ENCODE measurements at regions not wholly inside any gene's neighbourhood (a gene's known extent, or its start where the extent isn't known, plus 50 kb on each side); places are given as distances from the start of the nearest gene placed in this dataset.

DNA sequence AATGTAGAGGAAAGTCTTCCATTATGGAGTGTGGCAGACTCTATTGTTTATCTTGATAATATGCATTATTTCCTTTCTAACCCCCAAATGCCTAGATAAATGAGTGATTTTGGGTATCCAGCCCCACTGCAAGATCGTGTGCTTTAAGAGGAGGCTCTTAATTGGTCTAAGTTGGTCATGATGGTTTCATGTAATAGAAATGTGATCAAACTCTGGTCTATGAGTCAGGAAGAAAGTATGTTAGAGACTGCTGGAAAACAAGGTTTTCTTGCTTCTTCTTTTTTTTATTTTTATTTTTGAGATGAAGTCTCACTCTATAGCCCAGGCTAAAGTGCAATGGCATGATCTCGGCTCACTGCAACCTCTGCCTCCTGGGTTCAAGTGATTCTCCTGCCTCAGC lies 344.5 kb upstream of the TNP1 start:
- Mint-ChIP-seq H3K27me3 (peaks cover 26% of the 10 kb centered on the region), H3K36me3 (no peaks in the 10 kb centered on the region), H3K4me1 (peaks cover 0 to 1% (median 0%) of the 10 kb centered on the region in 3 donors)

GRCh38 chr2:217203086-217203485 lies 343.2 kb upstream of the TNP1 start:
- Mint-ChIP-seq H3K4me3 (no peak overlapping the region), H3K27me3 (peaks cover 20% of the 10 kb centered on the region), H3K36me3 (no peaks in the 10 kb centered on the region), H3K27ac (no peak overlapping the region), H3K9me3 (peaks cover 9 to 23% (median 9%) of the 10 kb centered on the region in 3 donors), H3K4me1 (peaks cover 0 to 1% (median 0%) of the 10 kb centered on the region in 3 donors)

More for the DNA sequence above, 344.5 kb upstream of the TNP1 start:
- Mint-ChIP-seq H3K27ac (no peak overlapping the region), H3K4me3 (no peak overlapping the region), H3K9me3 (peaks cover 9 to 23% (median 11%) of the 10 kb centered on the region in 3 donors)

DNA sequence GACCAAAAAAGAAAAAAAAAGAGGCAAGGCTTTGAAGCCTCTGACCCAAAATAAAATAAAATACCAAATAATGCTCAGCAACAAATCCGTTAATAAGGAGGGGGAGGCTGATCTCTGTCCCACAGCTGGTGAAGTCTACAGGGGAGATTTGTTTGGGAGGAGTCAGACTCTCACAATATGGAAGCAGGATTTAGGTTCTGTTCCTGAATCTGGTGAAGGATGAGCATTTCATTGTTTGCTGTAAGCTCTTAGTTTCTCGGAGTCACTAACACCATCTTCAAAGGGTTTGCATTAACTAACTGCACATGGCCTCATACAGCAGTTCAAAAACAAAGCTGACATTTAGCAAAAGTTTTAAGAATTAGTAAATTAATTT lies 339.4 kb upstream of the TNP1 start:
- Mint-ChIP-seq H3K4me1 (no peaks in the 10 kb centered on the region), H3K4me3 (no peak overlapping the region), H3K9me3 (peaks cover 8 to 31% (median 8%) of the 10 kb centered on the region in 3 donors), H3K36me3 (no peaks in the 10 kb centered on the region), H3K27ac (no peak overlapping the region), H3K27me3 (peaks cover 11% of the 10 kb centered on the region)

DNA sequence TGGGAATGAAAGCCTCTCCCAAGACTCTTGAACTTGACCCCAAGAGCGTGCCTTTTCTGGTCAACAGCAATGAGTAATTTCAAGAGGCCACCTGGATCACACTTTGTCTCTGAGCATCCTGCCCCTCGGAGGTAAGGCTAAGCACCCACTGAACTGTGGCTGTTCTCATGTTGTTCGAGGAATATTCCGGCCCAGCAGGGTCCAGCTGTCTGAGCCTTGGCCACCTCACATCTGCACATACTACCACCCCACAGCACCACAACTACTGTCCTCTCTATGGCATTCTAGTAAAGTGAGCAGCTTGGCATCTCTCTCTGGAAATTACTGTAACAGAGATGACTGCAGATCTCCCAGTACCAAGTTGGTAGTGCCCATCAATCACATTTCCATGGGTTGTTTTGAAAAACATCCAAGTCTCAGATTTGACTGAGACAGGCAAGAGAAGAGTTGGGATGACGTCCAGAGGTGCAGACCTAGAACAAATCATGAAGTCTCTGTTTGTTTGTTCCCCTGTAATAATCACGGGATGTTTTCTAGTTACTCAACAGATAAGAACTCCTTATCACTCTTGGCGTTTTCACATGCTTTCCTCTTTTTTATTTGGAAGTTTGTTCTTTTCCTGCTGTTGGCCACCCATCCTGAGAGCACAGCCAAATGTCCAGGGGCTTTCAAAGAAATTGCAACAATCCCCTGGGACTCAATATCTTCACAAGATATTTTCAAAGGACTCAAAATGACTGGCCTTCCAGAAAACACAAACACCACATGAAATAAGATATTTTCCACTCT lies 336.0 kb upstream of the TNP1 start:
- H3K4me3 Mint-ChIP-seq, result no peak overlapping the region
- H3K4me1 Mint-ChIP-seq, result no peaks in the 10 kb centered on the region
- no peak overlapping the region for H3K27ac Mint-ChIP-seq
- no peaks in the 10 kb centered on the region for H3K36me3 Mint-ChIP-seq
- H3K9me3 Mint-ChIP-seq, result peaks cover 3 to 15% (median 5%) of the 10 kb centered on the region in 3 donors
- H3K27me3 Mint-ChIP-seq, result peaks cover 12% of the 10 kb centered on the region

- Mint-ChIP-seq H3K27me3 (peaks cover 12% of the 10 kb centered on the region), H3K4me3 (no peak overlapping the region), H3K36me3 (no peaks in the 10 kb centered on the region), H3K9me3 (peaks cover 2 to 9% (median 6%) of the 10 kb centered on the region in 3 donors), H3K27ac (no peak overlapping the region), H3K4me1 (no peaks in the 10 kb centered on the region)
Observed at GRCh38 chr2:217195016-217195415, 335.2 kb upstream of the TNP1 start.

- Mint-ChIP-seq H3K4me1 (no peaks in the 10 kb centered on the region), H3K27ac (no peak overlapping the region), H3K27me3 (peaks cover 13% of the 10 kb centered on the region), H3K36me3 (peaks cover 2% of the 10 kb centered on the region), H3K9me3 (peaks cover 2 to 9% (median 6%) of the 10 kb centered on the region in 3 donors), H3K4me3 (peak overlapping the region in 1 of 4 donors; percentile 6)
Observed at GRCh38 chr2:217193431-217194340, 333.8 kb upstream of the TNP1 start.

DNA sequence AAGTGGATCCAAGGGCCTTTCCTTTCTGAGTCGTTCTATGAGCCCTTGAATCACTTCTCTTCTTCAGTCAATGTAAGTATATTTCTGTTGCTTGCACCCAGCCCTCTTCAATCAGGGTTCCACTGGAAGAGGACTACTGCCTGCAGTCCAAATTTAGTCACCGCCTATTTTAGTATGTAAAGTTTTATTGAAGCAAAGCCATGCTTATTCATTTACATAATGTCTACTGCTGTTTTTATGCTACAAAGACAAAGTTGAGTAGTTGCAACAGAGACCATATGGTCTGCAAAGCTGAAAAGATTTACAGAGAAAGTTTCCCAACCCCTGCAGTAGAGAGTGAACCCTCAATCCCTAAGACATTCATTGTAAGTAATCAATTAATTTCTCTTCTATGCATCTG lies 332.5 kb upstream of the TNP1 start:
- Mint-ChIP-seq H3K27me3 (peaks cover 16% of the 10 kb centered on the region), H3K9me3 (peaks cover 2 to 7% (median 6%) of the 10 kb centered on the region in 3 donors), H3K4me3 (no peak overlapping the region), H3K4me1 (no peaks in the 10 kb centered on the region), H3K36me3 (peaks cover 2% of the 10 kb centered on the region), H3K27ac (no peak overlapping the region)

DNA sequence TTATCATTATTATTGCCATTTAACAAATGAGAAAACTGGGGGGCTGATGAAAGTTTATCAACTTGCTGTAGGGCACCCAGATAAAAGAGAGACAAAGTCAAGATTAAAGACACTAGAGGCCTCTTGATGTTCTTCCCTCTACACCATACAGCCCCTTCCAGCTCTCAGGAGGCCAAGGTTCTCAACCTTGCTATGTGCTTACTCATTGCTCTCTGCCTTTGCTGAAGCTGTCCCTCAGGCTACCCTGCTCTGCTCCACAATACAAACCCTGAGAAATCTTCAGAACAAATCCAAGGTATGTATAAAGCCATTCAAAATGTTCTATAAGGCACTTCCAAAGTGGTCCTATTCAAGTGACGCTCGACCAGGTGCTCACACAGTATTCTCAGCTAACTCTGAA lies 329.9 kb upstream of the TNP1 start:
- Mint-ChIP-seq H3K4me1 (no peaks in the 10 kb centered on the region), H3K4me3 (no peak overlapping the region), H3K9me3 (peaks cover 0 to 2% (median 0%) of the 10 kb centered on the region in 3 donors), H3K27ac (no peak overlapping the region), H3K27me3 (peaks cover 11% of the 10 kb centered on the region), H3K36me3 (peaks cover 2% of the 10 kb centered on the region)

GRCh38 chr2:217189131-217189530 lies 329.3 kb upstream of the TNP1 start:
- Mint-ChIP-seq H3K9me3 (peaks cover 0 to 2% (median 0%) of the 10 kb centered on the region in 3 donors), H3K36me3 (peaks cover 2% of the 10 kb centered on the region), H3K4me3 (no peak overlapping the region), H3K4me1 (no peaks in the 10 kb centered on the region), H3K27ac (no peak overlapping the region), H3K27me3 (peaks cover 11% of the 10 kb centered on the region)

DNA sequence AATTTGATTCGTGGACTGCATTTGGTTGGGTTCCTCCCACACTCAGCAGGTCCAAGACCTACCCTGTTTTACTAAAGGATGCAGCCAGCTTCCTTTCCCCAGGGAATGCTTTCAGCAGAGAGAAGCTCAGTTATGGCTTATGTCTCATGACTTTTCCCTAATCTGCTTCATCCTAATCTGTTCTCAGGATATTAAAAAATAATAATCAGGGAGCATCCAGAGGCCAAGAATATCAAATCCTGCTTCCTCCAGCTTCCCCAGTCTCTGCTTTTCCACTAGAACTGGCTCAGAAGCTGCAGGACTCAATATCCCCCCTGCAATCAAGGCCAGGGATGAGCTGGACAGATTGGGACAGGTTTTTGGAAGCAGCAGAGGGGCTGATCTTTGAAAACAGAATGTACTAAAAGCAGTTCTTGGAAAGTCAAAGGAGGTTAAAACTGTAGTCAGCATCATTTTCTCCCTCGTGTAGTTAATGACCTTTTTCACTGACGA lies 326.9 kb upstream of the TNP1 start:
- peaks cover 2% of the 10 kb centered on the region for H3K36me3 Mint-ChIP-seq
- peaks cover 0 to 2% (median 0%) of the 10 kb centered on the region in 3 donors for H3K9me3 Mint-ChIP-seq

DNA sequence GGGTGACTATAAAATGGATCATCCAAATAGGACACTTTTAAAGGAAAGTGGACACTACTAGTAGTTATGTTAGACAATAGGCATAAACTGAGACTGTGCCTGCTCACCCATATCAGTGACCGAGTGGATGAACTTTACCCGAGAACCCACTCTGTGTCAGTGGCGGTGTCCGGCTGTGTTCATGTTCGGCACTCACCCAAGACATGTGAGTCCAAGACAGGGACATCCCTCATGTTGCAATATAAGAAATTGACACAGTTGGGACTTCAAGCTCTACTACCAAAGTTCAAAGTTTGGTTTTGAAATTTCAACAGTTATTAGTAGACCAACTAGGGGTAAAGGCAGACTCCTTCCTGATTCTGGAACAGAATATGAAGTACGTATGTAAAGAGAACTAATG lies 326.3 kb upstream of the TNP1 start:
- Mint-ChIP-seq H3K36me3 (peaks cover 2% of the 10 kb centered on the region), H3K4me3 (peak overlapping the region in 1 of 4 donors; percentile 61), H3K27ac (no peak overlapping the region), H3K4me1 (no peaks in the 10 kb centered on the region), H3K27me3 (peaks cover 8% of the 10 kb centered on the region), H3K9me3 (peaks cover 0 to 2% (median 0%) of the 10 kb centered on the region in 3 donors)

More for the DNA sequence above, 326.9 kb upstream of the TNP1 start:
- Mint-ChIP-seq H3K27me3 (peaks cover 8% of the 10 kb centered on the region), H3K4me1 (no peaks in the 10 kb centered on the region), H3K4me3 (peak overlapping the region in 1 of 4 donors; percentile 61), H3K27ac (no peak overlapping the region)

DNA sequence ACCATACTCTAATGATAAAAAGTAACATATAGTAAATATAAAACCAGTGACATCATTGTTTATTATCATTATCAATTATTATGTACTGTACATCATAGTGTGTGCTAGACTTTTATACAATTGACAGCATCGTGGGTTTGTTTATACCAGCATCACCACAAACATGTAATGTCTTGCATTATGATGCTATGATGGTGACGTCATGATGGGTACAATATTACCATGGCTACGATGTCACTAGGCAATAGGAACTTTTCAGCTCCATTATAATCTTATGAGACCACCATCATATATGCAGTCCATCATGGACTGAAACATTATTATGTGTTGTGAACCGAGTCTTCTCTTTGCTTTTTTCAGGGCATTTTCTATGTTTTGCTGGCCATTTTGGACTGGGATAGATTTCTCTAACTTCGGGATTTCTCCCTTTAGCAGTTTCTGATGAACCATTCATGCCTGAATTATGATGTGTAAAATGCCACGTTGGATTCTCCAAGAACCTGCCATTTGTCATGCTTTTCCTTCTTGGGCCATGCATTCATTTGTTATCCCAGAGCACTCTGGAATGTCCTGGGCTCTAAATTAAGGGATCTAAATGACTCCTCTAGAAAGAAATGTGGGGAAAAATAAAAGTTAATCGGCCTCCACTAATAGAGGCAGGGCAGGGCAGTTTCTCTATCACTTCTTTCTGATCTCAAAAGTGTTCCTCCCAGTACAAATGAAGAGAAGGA lies 325.6 kb upstream of the TNP1 start:
- no peak overlapping the region for H3K27ac Mint-ChIP-seq
- H3K9me3 Mint-ChIP-seq, result no peaks in the 10 kb centered on the region
- peaks cover 8% of the 10 kb centered on the region for H3K27me3 Mint-ChIP-seq
- H3K4me3 Mint-ChIP-seq, result no peak overlapping the region
- no peaks in the 10 kb centered on the region for H3K4me1 Mint-ChIP-seq
- H3K36me3 Mint-ChIP-seq, result peaks cover 2% of the 10 kb centered on the region

DNA sequence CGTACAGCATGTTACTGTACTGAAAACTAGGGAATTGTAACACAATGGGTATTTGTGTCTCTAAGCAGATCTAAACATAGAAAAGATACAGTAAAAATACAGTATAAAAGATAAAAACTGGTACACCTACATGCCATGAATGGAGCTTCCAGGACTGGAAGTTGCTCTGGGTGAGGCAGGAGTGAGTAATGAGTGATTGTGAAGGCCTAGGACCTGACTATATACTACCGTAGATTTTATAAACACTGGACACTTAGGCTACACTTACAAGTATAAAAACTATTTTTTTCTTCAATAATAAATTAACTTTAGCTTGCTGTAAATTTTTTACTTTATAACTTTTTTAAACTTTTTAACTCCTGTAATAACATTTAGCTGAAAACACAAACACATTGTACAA lies 324.4 kb upstream of the TNP1 start:
- H3K27me3 Mint-ChIP-seq, result peaks cover 8% of the 10 kb centered on the region
- H3K36me3 Mint-ChIP-seq, result peaks cover 1% of the 10 kb centered on the region
- peaks cover 0 to 2% (median 0%) of the 10 kb centered on the region in 3 donors for H3K9me3 Mint-ChIP-seq
- no peak overlapping the region for H3K4me3 Mint-ChIP-seq
- H3K27ac Mint-ChIP-seq, result no peak overlapping the region
- no peaks in the 10 kb centered on the region for H3K4me1 Mint-ChIP-seq

- H3K4me1 Mint-ChIP-seq, result no peaks in the 10 kb centered on the region
- H3K27me3 Mint-ChIP-seq, result peaks cover 7% of the 10 kb centered on the region
- H3K4me3 Mint-ChIP-seq, result no peak overlapping the region
- peaks cover under 1 to 3% (median 2%) of the 10 kb centered on the region in 3 donors for H3K9me3 Mint-ChIP-seq
- no peak overlapping the region for H3K27ac Mint-ChIP-seq
- no peaks in the 10 kb centered on the region for H3K36me3 Mint-ChIP-seq
Observed at GRCh38 chr2:217183471-217183870, 323.6 kb upstream of the TNP1 start.

All from IgD-negative memory B cell (primary cell).